GM13976 (cell line): ENCODE measurements at regions not wholly inside any gene's neighbourhood (a gene's known extent, or its start where the extent isn't known, plus 50 kb on each side); places are given as distances from the start of the nearest gene placed in this dataset.

Experiments
- DNase-seq: peaks from one replicate; pipeline ENCODE4 v3.0.0; 2012; ENCODE audit warnings: low spot score
- in situ Hi-C: fragments of 300-500 bp; cut with MboI; formaldehyde crosslinking; loops from one replicate; pipeline ENCODE4 v1.12.0; 2022; ENCODE audit warnings: low sequenced_read_pairs, mixed read lengths, inconsistent platforms; ENCODE audit not compliant: unreplicated experiment
- TF ChIP-seq, protein P1 (sequence below): IDR thresholded peaks from 2 replicates; pipeline ENCODE4 v1.5.1; 2012; ENCODE audit warnings: borderline replicate concordance, mild to moderate bottlenecking; ENCODE audit not compliant: insufficient read depth; ENCODE audit errors: extremely low read depth, missing control alignments, control extremely low read depth

- in situ Hi-C loops = no loop called here
- DNase-seq = no peak
- TF ChIP-seq, protein P1, sequence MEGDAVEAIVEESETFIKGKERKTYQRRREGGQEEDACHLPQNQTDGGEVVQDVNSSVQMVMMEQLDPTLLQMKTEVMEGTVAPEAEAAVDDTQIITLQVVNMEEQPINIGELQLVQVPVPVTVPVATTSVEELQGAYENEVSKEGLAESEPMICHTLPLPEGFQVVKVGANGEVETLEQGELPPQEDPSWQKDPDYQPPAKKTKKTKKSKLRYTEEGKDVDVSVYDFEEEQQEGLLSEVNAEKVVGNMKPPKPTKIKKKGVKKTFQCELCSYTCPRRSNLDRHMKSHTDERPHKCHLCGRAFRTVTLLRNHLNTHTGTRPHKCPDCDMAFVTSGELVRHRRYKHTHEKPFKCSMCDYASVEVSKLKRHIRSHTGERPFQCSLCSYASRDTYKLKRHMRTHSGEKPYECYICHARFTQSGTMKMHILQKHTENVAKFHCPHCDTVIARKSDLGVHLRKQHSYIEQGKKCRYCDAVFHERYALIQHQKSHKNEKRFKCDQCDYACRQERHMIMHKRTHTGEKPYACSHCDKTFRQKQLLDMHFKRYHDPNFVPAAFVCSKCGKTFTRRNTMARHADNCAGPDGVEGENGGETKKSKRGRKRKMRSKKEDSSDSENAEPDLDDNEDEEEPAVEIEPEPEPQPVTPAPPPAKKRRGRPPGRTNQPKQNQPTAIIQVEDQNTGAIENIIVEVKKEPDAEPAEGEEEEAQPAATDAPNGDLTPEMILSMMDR = no peak
These were observed 64.7 kb upstream of the CCDC39 start for GRCh38 chr3:180743813-180744590.

DNA sequence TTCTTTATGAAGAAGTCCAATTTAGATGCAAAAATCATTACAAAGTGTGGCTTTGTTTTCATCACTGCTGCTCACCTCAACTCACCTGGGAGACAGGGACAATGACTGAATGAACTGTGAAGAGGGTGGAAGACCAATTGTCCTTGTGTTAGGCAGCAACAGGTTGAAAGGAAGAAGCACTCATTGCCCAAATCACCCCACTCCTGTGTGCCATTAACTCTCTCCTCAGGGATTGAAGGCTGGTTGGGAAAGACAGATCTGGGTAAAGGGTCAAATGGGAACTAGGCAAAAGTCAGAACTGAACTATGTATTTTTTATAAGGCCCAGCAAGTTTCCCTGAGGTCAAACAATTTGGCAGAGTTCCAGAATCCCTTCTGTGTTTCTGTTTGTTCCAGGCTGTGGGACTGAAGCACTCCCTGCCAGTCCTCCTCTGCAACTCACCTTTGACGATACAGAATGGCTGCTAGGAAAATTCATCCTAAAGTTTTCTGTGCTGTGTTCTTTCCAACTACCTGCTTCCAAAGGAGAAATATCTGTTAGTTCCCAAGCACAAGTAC, 68.6 kb upstream of the CCDC39 start:
- TF ChIP-seq, protein P1 = no peak
- in situ Hi-C loops = no loop called here
- no peak for DNase-seq

DNA sequence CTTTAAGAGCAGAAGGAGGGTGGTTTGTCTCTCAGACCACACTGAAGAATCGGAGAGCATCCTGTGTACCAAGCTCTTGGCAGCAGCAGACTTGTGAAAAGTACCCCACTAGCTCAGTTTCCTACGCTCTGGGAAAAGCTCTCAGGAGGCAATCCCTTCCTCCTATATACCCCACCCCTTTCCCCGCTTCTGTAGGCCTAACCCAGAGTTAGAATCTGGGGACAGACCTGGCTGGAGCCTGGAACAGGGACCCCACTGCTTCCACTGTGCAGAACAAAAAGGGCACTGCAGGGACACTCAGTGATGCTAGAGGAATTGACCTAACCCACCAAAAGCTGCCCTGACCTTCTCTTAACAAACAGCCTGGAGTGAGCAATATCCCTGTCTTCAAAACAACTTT, 70.0 kb upstream of the CCDC39 start:
- DNase-seq = no peak
- in situ Hi-C loops = no loop called here
- TF ChIP-seq, protein P1 = no peak

- DNase-seq = no peak
- in situ Hi-C loops = no loop called here
- TF ChIP-seq, protein P1 = no peak
These were observed 70.5 kb upstream of the CCDC39 start for GRCh38 chr3:180749796-180750195.

DNA sequence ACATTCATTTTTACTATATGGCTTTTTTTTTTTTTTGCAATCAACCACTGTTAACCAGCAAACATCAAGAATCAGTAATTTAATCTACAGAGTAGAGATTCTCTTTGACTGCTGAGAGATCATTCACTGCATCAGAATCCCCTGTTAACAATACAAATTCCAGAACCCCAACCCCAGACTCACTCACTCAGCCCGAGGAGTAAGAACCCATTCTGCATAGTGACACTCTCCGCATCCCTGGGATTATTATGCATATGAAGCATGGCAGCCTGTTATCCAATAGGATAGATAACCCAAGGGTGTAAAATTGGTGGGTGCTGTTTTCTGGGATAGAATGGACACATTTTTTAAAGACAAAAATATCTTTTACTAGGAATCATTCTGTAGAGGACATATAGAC, 76.3 kb upstream of the CCDC39 start:
- in situ Hi-C loops = no loop called here
- no peak for DNase-seq
- TF ChIP-seq, protein P1 = no peak

GRCh38 chr3:180762866-180763265, 83.6 kb upstream of the CCDC39 start:
- in situ Hi-C loops = no loop called here
- no peak for DNase-seq

More at GRCh38 chr3:180762866-180763265, 83.6 kb upstream of the CCDC39 start:
- TF ChIP-seq, protein P1 = no peak
